Smooth muscle cell (in vitro differentiated cells): ENCODE measurements at regions not wholly inside any gene's neighbourhood (a gene's known extent, or its start where the extent isn't known, plus 50 kb on each side); places are given as distances from the start of the nearest gene placed in this dataset.

Experiments used
- DNase-seq: peaks from one replicate; lab custom pipeline; 2025; ENCODE audit not compliant: unreplicated experiment; lab: John Stamatoyannopoulos, UW
- H2AFZ ChIP-seq: fragments of 200-600 bp; sonication (generic); 2 replicates; pipeline ENCODE4 v1.6.0; 2016; ENCODE audit warnings: antibody characterized with exemption, low read depth, mild to moderate bottlenecking
- H3F3A ChIP-seq: fragments of 200-600 bp; sonication (generic); 2 replicates; pipeline ENCODE4 v1.6.0; 2017; ENCODE audit warnings: antibody characterized with exemption, low read depth
- H3K27ac ChIP-seq: fragments of 200-600 bp; sonication (generic); 2 replicates; pipeline ENCODE4 v1.5.1; 2016; ENCODE audit warnings: low read depth, mild to moderate bottlenecking
- H3K27me3 ChIP-seq: fragments of 200-600 bp; sonication (generic); 2 replicates; pipeline ENCODE4 v1.6.1; 2016; ENCODE audit warnings: low read depth, mild to moderate bottlenecking
- H3K36me3 ChIP-seq: fragments of 200-600 bp; sonication (generic); 2 replicates; pipeline ENCODE4 v1.5.1; 2016; ENCODE audit warnings: low read depth
- H3K4me1 ChIP-seq: fragments of 200-600 bp; sonication (generic); 2 replicates; pipeline ENCODE4 v1.5.1; 2016; ENCODE audit warnings: low read depth
- H3K4me2 ChIP-seq: fragments of 200-600 bp; sonication (generic); 2 replicates; pipeline ENCODE4 v1.6.0; 2016; ENCODE audit warnings: mild to moderate bottlenecking
- H3K4me3 ChIP-seq: fragments of 200-600 bp; sonication (generic); 2 replicates; pipeline ENCODE4 v1.5.1; 2016; ENCODE audit warnings: mild to moderate bottlenecking
- H3K79me2 ChIP-seq: fragments of 200-600 bp; sonication (generic); 2 replicates; pipeline ENCODE4 v1.6.0; 2016; ENCODE audit warnings: low read depth, mild to moderate bottlenecking
- H3K9ac ChIP-seq: fragments of 200-600 bp; sonication (generic); 2 replicates; pipeline ENCODE4 v1.6.0; 2016; ENCODE audit warnings: low read depth
- H3K9me3 ChIP-seq: fragments of 200-600 bp; sonication (generic); replicated peaks from 2 replicates; pipeline ENCODE4 v1.5.1; 2016; ENCODE audit warnings: low read depth
- H4K20me1 ChIP-seq: fragments of 200-600 bp; sonication (generic); 2 replicates; pipeline ENCODE4 v1.6.0; 2016; ENCODE audit warnings: low read depth
- WGBS: methylation state at CpG from one replicate; pipeline ENCODE4 v1.1.7; 2016; ENCODE audit warnings: low lambda C conversion rate; 5-methylcytosine and 5-hydroxymethylcytosine counted together
- TF ChIP-seq, protein P1 (sequence below): fragments of 200-600 bp; sonication (generic); IDR thresholded peaks from 2 replicates; pipeline ENCODE4 v1.5.1; 2017; ENCODE audit warnings: borderline replicate concordance, mild to moderate bottlenecking, antibody characterized with exemption; ENCODE audit not compliant: insufficient read depth, poor library complexity, severe bottlenecking

DNA sequence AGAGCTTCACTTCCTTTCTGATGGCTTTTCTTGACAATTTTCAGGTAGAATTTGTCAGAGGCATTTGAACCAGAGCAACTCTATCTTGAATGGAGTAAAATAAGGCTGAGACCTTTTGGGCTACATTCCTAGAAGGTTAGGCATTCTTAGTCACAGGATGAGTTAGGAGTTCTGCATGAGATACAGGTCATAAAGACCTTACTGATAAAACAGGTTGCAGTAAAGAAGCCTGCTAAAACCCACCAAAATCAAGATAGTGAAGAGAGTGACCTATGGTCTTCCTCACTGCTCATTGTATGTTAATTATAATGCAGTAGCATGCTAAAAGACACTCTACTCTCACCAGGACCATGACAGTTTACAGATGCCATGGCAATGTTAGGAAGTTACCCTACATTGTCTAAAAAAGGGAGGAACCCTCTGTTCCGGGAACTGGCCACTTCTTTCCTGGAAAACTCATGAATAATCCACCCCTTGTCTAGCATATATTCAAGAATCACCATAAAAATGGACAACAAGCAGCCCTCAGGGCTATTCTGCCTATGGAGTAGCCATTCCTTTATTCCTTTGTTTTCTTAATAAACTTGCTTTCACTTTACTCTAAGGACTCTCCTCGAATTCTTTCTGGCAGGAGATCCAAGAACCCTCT, 1519.7 kb upstream of the TENM4 start:
- H3K9me3 ChIP-seq: no peaks in the 10 kb centered on the region
- H2AFZ ChIP-seq: no peak overlapping the region
- H3K27me3 ChIP-seq: no peaks in the 10 kb centered on the region
- H3K4me2 ChIP-seq: no peak overlapping the region
- no peak overlapping the region for H3K27ac ChIP-seq
- no peak for DNase-seq
- H3K4me1 ChIP-seq: no peaks in the 10 kb centered on the region
- no peaks in the 10 kb centered on the region for H3K36me3 ChIP-seq
- no peak overlapping the region for H3K9ac ChIP-seq
- H3F3A ChIP-seq: no peaks in the 10 kb centered on the region
- H3K4me3 ChIP-seq: no peak overlapping the region
- WGBS: 94% methylated on average over 2 of the region's 2 CpGs
- no peaks in the 10 kb centered on the region for H4K20me1 ChIP-seq
- H3K79me2 ChIP-seq: no peaks in the 10 kb centered on the region
- TF ChIP-seq, protein P1, sequence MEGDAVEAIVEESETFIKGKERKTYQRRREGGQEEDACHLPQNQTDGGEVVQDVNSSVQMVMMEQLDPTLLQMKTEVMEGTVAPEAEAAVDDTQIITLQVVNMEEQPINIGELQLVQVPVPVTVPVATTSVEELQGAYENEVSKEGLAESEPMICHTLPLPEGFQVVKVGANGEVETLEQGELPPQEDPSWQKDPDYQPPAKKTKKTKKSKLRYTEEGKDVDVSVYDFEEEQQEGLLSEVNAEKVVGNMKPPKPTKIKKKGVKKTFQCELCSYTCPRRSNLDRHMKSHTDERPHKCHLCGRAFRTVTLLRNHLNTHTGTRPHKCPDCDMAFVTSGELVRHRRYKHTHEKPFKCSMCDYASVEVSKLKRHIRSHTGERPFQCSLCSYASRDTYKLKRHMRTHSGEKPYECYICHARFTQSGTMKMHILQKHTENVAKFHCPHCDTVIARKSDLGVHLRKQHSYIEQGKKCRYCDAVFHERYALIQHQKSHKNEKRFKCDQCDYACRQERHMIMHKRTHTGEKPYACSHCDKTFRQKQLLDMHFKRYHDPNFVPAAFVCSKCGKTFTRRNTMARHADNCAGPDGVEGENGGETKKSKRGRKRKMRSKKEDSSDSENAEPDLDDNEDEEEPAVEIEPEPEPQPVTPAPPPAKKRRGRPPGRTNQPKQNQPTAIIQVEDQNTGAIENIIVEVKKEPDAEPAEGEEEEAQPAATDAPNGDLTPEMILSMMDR: no peak

DNA sequence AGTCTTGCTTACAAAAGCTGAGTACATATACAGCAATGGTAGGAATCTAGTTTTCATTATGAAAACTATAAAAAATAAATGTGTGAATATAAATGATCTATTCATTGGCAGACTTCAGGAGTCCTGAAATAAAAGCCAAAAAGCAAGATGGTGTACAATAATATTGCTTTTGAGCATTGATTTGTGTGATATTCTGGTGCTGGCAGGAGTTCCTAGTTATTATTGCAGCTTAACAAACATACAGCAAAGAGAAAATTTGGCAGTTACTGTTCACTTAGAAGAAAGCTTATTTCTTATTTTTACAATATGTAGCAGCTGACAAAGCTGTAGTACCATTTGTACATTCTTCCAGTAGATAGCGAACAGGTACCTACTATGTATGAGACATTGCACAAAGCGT, 1518.9 kb upstream of the TENM4 start:
- no peak for DNase-seq
- H3K27ac ChIP-seq: no peak overlapping the region
- H2AFZ ChIP-seq: no peak overlapping the region
- no peaks in the 10 kb centered on the region for H3K4me1 ChIP-seq
- no peaks in the 10 kb centered on the region for H3K36me3 ChIP-seq
- TF ChIP-seq, protein P1: no peak
- H3K4me3 ChIP-seq: no peak overlapping the region
- H3K9me3 ChIP-seq: no peaks in the 10 kb centered on the region
- no peak overlapping the region for H3K4me2 ChIP-seq
- no peaks in the 10 kb centered on the region for H4K20me1 ChIP-seq
- no peak overlapping the region for H3K9ac ChIP-seq
- no peaks in the 10 kb centered on the region for H3K79me2 ChIP-seq
- 98% methylated on average over 2 of the region's 2 CpGs for WGBS
- H3F3A ChIP-seq: no peaks in the 10 kb centered on the region
- H3K27me3 ChIP-seq: no peaks in the 10 kb centered on the region

DNA sequence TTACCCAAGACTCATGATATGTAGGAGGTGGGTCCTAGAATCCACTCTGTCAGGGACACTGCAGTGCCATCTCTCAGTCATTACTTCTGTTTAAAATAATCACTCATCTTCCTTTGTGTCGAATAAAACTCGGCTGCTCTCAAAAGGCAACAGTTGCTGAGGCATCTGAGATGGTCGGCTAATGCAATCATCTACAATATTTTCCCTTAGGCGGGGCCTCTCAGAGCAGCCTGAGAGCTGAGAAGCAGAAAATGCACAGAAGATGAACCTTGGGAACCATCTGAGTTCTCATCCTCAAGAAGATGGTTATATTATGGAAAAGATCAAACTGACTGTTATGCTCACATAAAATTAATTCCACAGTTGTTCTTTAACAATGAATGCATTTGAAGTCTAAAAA, 1518.2 kb upstream of the TENM4 start:
- no peak overlapping the region for H3K4me2 ChIP-seq
- no peaks in the 10 kb centered on the region for H3K4me1 ChIP-seq
- no peak overlapping the region for H3K27ac ChIP-seq
- no peaks in the 10 kb centered on the region for H3K27me3 ChIP-seq
- no peaks in the 10 kb centered on the region for H3K9me3 ChIP-seq
- no peak for DNase-seq
- H3K36me3 ChIP-seq: no peaks in the 10 kb centered on the region
- no peak overlapping the region for H3K4me3 ChIP-seq
- TF ChIP-seq, protein P1: no peak
- H3F3A ChIP-seq: no peaks in the 10 kb centered on the region
- no peaks in the 10 kb centered on the region for H4K20me1 ChIP-seq
- no peaks in the 10 kb centered on the region for H3K79me2 ChIP-seq
- WGBS: 94% methylated on average over 4 of the region's 4 CpGs
- no peak overlapping the region for H2AFZ ChIP-seq
- H3K9ac ChIP-seq: no peak overlapping the region

DNA sequence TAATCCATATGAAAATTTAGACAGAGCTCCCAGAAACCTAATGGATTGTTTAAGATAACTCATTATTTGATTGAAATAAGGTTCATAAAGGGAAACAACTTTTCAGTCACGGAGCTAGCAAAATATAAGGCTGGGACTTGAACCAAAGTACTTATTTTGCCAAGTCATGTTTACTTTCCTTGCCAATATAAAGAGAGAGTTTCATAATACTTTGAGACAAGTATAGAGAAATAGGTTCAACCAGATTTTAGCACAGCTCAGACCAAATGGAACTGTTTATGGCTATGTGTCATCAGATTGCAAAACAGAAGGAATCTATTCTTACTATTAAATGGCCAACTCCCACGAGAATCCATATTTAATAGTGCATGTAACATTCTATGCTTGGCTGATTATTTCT, 1517.5 kb upstream of the TENM4 start:
- H3K9ac ChIP-seq: no peak overlapping the region
- WGBS: 81% methylated on average over 2 of the region's 2 CpGs
- no peaks in the 10 kb centered on the region for H4K20me1 ChIP-seq
- H2AFZ ChIP-seq: no peak overlapping the region
- no peak for DNase-seq
- H3K36me3 ChIP-seq: no peaks in the 10 kb centered on the region
- H3F3A ChIP-seq: no peaks in the 10 kb centered on the region
- no peaks in the 10 kb centered on the region for H3K4me1 ChIP-seq
- H3K27ac ChIP-seq: no peak overlapping the region
- no peaks in the 10 kb centered on the region for H3K9me3 ChIP-seq
- no peaks in the 10 kb centered on the region for H3K27me3 ChIP-seq
- no peaks in the 10 kb centered on the region for H3K79me2 ChIP-seq
- H3K4me2 ChIP-seq: no peak overlapping the region
- TF ChIP-seq, protein P1: no peak
- no peak overlapping the region for H3K4me3 ChIP-seq
